Hepatocyte (in vitro differentiated cells): ENCODE measurements at regions not wholly inside any gene's neighbourhood (a gene's known extent, or its start where the extent isn't known, plus 50 kb on each side); places are given as distances from the start of the nearest gene placed in this dataset.

ENCODE experiments used
- DNase-seq: peaks from one replicate; pipeline ENCODE4 v3.0.0-alpha.2; 2016; ENCODE audit warnings: low spot score
- H2AFZ ChIP-seq: fragments of 200-600 bp; sonication (generic); 2 replicates; pipeline ENCODE4 v1.6.0; 2016; ENCODE audit warnings: antibody characterized with exemption, mild to moderate bottlenecking
- H3K27ac ChIP-seq: fragments of 200-600 bp; sonication (generic); 2 replicates; pipeline ENCODE4 v1.5.1; 2016; ENCODE audit warnings: mild to moderate bottlenecking
- H3K27me3 ChIP-seq: fragments of 200-600 bp; sonication (generic); 2 replicates; pipeline ENCODE4 v1.6.1; 2016
- H3K36me3 ChIP-seq: fragments of 200-600 bp; sonication (generic); replicated peaks from 2 replicates; pipeline ENCODE4 v1.5.1; 2016; ENCODE audit warnings: low read depth; ENCODE audit not compliant: insufficient read depth
- H3K4me1 ChIP-seq: fragments of 200-600 bp; sonication (generic); 2 replicates; pipeline ENCODE4 v1.5.1; 2016; ENCODE audit warnings: mild to moderate bottlenecking, moderate library complexity; ENCODE audit not compliant: insufficient read depth
- H3K4me2 ChIP-seq: fragments of 200-600 bp; sonication (generic); 2 replicates; pipeline ENCODE4 v1.6.0; 2016
- H3K4me3 ChIP-seq: fragments of 200-600 bp; sonication (generic); 2 replicates; pipeline ENCODE4 v1.5.1; 2016; ENCODE audit warnings: mild to moderate bottlenecking
- H3K79me2 ChIP-seq: fragments of 200-600 bp; sonication (generic); 2 replicates; pipeline ENCODE4 v1.6.0; 2017; ENCODE audit warnings: mild to moderate bottlenecking
- H3K9me2 ChIP-seq: fragments of 200-600 bp; sonication (generic); replicated peaks from 2 replicates; pipeline ENCODE4 v1.6.0; 2017; ENCODE audit warnings: mild to moderate bottlenecking; ENCODE audit not compliant: insufficient read depth
- H3K9me3 ChIP-seq: fragments of 200-600 bp; sonication (generic); 2 replicates; pipeline ENCODE4 v1.5.1; 2016; ENCODE audit warnings: low read depth, mild to moderate bottlenecking
- H4K20me1 ChIP-seq: fragments of 200-600 bp; sonication (generic); 2 replicates; pipeline ENCODE4 v1.6.0; 2016; ENCODE audit warnings: mild to moderate bottlenecking; ENCODE audit not compliant: insufficient read depth, poor library complexity, severe bottlenecking
- CTCF ChIP-seq: fragments of 200-600 bp; sonication (generic); IDR thresholded peaks from 2 replicates; pipeline ENCODE4 v1.5.1; 2016; ENCODE audit warnings: antibody characterized with exemption, mild to moderate bottlenecking; ENCODE audit not compliant: poor library complexity
- EZH2 ChIP-seq: fragments of 200-600 bp; sonication (generic); IDR thresholded peaks from 2 replicates; pipeline ENCODE4 v1.6.1; 2016; ENCODE audit warnings: antibody characterized with exemption, mild to moderate bottlenecking, borderline replicate concordance
- EZH2phosphoT487 ChIP-seq: fragments of 200-600 bp; sonication (generic); IDR thresholded peaks from one replicate; pipeline ENCODE4 v1.6.1; 2018; ENCODE audit warnings: antibody characterized with exemption, mild to moderate bottlenecking, low read depth, moderate library complexity; ENCODE audit not compliant: unreplicated experiment, severe bottlenecking
- WGBS: methylation state at CpG from one replicate; pipeline ENCODE4 v1.1.6; 2016; ENCODE audit warnings: low lambda C conversion rate; ENCODE audit errors: missing lambda C conversion rate; 5-methylcytosine and 5-hydroxymethylcytosine counted together

DNA sequence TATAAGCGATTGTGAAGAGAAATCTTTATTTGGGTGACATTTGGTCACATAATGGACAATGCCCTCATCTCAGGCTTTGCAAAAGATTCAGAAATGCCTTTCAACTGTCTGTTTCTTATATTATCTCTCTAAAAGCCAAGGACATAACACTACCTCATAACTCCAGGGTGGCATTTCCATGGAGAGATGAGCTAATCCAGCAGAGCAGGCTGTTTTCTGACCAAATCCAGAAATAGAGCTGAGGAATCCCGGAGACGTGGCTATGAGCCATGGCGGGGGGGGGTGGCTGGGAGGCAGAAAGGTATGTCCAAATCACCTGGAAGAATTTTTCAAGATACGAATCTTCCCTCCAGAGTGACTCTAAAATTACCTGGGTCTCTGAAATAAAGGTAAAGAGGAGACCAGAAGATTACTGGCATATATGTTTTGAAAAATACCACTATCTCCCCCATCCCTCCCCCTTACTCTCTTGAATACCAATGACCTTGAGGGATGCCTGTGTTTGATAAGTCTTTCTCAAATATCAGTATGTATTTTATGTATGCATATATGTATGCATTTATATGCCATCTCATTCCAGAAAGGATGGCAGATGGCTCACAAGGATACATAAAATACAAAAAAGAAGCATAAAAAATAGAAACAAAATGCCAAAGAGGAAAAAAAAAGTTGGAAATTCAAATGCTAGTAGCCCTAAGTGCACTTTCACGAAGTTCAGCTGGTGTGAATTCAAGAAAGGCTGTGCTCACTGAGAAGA, 296.0 kb upstream of the MGAT5 start:
- Histone ChIP-seq H3K4me1 (no peaks in the 10 kb centered on the region), H3K27me3 (no peaks in the 10 kb centered on the region), H3K9me3 (no peaks in the 10 kb centered on the region), H3K27ac (no peak overlapping the region), H3K36me3 (no peaks in the 10 kb centered on the region), H3K4me2 (no peak overlapping the region), H4K20me1 (no peaks in the 10 kb centered on the region), H3K79me2 (no peaks in the 10 kb centered on the region), H3K4me3 (no peak overlapping the region), H3K9me2 (no peaks in the 10 kb centered on the region), H2AFZ (no peak overlapping the region)
- WGBS: 48% methylated on average over 6 of the region's 6 CpGs
- TF ChIP-seq EZH2phosphoT487: no peak
- TF ChIP-seq CTCF: no peak
- TF ChIP-seq EZH2: no peak
- no peak for DNase-seq

GRCh38 chr2:133959066-133959465, 294.8 kb upstream of the MGAT5 start:
- no peaks in the 10 kb centered on the region for H3K27me3 ChIP-seq
- H3K27ac ChIP-seq: no peak overlapping the region
- H3K4me2 ChIP-seq: no peak overlapping the region
- no peaks in the 10 kb centered on the region for H3K36me3 ChIP-seq
- no peak overlapping the region for H3K4me3 ChIP-seq
- H3K4me1 ChIP-seq: no peaks in the 10 kb centered on the region
- DNase-seq: no peak
- 33% methylated on average over 1 of the region's 1 CpG for WGBS
- no peaks in the 10 kb centered on the region for H3K9me3 ChIP-seq
- H3K79me2 ChIP-seq: no peaks in the 10 kb centered on the region
- H2AFZ ChIP-seq: no peak overlapping the region
- H3K9me2 ChIP-seq: no peaks in the 10 kb centered on the region
- no peaks in the 10 kb centered on the region for H4K20me1 ChIP-seq
- no peak for TF ChIP-seq EZH2phosphoT487
- no peak for TF ChIP-seq CTCF
- no peak for TF ChIP-seq EZH2

- 65% methylated on average over 4 of the region's 4 CpGs for WGBS
- Histone ChIP-seq H3K4me1 (no peaks in the 10 kb centered on the region), H3K4me3 (no peak overlapping the region), H2AFZ (no peak overlapping the region), H3K9me2 (no peaks in the 10 kb centered on the region), H3K4me2 (no peak overlapping the region), H3K79me2 (no peaks in the 10 kb centered on the region), H3K36me3 (no peaks in the 10 kb centered on the region), H3K27ac (no peak overlapping the region), H3K9me3 (no peaks in the 10 kb centered on the region), H3K27me3 (peaks cover 2% of the 10 kb centered on the region), H4K20me1 (no peaks in the 10 kb centered on the region)
- no peak for DNase-seq
- no peak for TF ChIP-seq CTCF
- no peak for TF ChIP-seq EZH2phosphoT487
- no peak for TF ChIP-seq EZH2
These were observed 287.1 kb upstream of the MGAT5 start for GRCh38 chr2:133966720-133967304.
